OCI-LY7 (cell line): ENCODE measurements at regions not wholly inside any gene's neighbourhood (a gene's known extent, or its start where the extent isn't known, plus 50 kb on each side); places are given as distances from the start of the nearest gene placed in this dataset.

Experiments
- BruUV-seq: library from RNA; stranded (reverse); fragments of 400-500 nt; replicated peaks from 2 replicates; lab custom pipeline; 2021; lab: Mats Ljungman, UMichigan
- CTCF ChIA-PET: fragments of 300-600 bp; sonication (Branson Sonifier 250); formaldehyde crosslinking; loops from one replicate; lab custom pipeline; 2022; ENCODE audit warnings: antibody characterized with exemption; ENCODE audit not compliant: unreplicated experiment; lab: Charles Lee
- POLR2A ChIA-PET: fragments of 300-600 bp; sonication (Branson Sonifier 250); formaldehyde crosslinking; loops from one replicate; lab custom pipeline; 2022; ENCODE audit warnings: antibody characterized with exemption; lab: Charles Lee
- DNase-seq: peaks from one replicate; pipeline ENCODE4 v3.0.0-alpha.2; 2015; ENCODE audit warnings: low spot score
- H2AFZ ChIP-seq: fragments of 200-600 bp; sonication (generic), shearing (Covaris generic); 2 replicates; pipeline ENCODE4 v1.6.1; 2014; ENCODE audit warnings: mild to moderate bottlenecking, antibody characterized with exemption, low read length, moderate library complexity
- H3K27ac ChIP-seq: fragments of 200-600 bp; sonication (generic); 2 replicates; pipeline ENCODE4 v1.5.1; 2014; ENCODE audit warnings: mixed run types, low read depth, mild to moderate bottlenecking, moderate library complexity, low read length, inconsistent platforms; ENCODE audit not compliant: poor library complexity, severe bottlenecking
- H3K36me3 ChIP-seq: fragments of 200-600 bp; sonication (generic); 2 replicates; pipeline ENCODE4 v1.6.1; 2014; ENCODE audit warnings: mild to moderate bottlenecking, antibody characterized with exemption, low read length, moderate library complexity, mixed read lengths; ENCODE audit not compliant: insufficient read depth
- H3K4me1 ChIP-seq: fragments of 200-600 bp; sonication (generic); 2 replicates; pipeline ENCODE4 v1.5.1; 2014; ENCODE audit warnings: mild to moderate bottlenecking, low read length; ENCODE audit not compliant: insufficient read depth, poor library complexity, severe bottlenecking
- H3K4me2 ChIP-seq: fragments of 200-600 bp; sonication (generic); 2 replicates; pipeline ENCODE4 v1.6.1; 2014; ENCODE audit warnings: mild to moderate bottlenecking, low read length
- H3K4me3 ChIP-seq: fragments of 200-600 bp; sonication (generic); 2 replicates; pipeline ENCODE4 v1.5.1; 2014; ENCODE audit warnings: mild to moderate bottlenecking, low read depth, low read length; ENCODE audit not compliant: poor library complexity, severe bottlenecking
- H3K79me2 ChIP-seq: fragments of 200-600 bp; sonication (generic); 2 replicates; pipeline ENCODE4 v1.6.1; 2016; ENCODE audit warnings: low read depth, mild to moderate bottlenecking, low read length, moderate library complexity, mixed read lengths; ENCODE audit not compliant: insufficient read depth
- H3K9me2 ChIP-seq: fragments of 200-600 bp; sonication (generic); 2 replicates; pipeline ENCODE4 v1.6.1; 2016; ENCODE audit warnings: mild to moderate bottlenecking, low read length, mixed read lengths; ENCODE audit not compliant: insufficient read depth
- H3K9me3 ChIP-seq: fragments of 200-600 bp; sonication (generic); 2 replicates; pipeline ENCODE4 v1.6.1; 2014; ENCODE audit warnings: mild to moderate bottlenecking, mixed run types, low read length, mixed read lengths
- H4K20me1 ChIP-seq: fragments of 200-600 bp; sonication (generic); 2 replicates; pipeline ENCODE4 v1.6.1; 2014; ENCODE audit warnings: mild to moderate bottlenecking, antibody characterized with exemption, low read length, moderate library complexity, mixed read lengths; ENCODE audit not compliant: insufficient read depth
- CTCF ChIP-seq: fragments of 200-600 bp; sonication (generic); conservative IDR thresholded peaks from 2 replicates; pipeline ENCODE4 v1.5.1; 2014; ENCODE audit warnings: mild to moderate bottlenecking, antibody characterized with exemption, low read length, moderate library complexity, mixed read lengths
- EZH2phosphoT487 ChIP-seq: fragments of 200-600 bp; sonication (generic); IDR thresholded peaks from 2 replicates; pipeline ENCODE4 v1.6.1; 2018; ENCODE audit warnings: low read depth, borderline replicate concordance, mild to moderate bottlenecking, mixed run types, antibody characterized with exemption, low read length, moderate library complexity, mixed read lengths
- intact Hi-C: fragments of 100-400 bp; cut with micrococcal nuclease; formaldehyde crosslinking; loops from one replicate; pipeline ENCODE4 v1.10.0; 2022; ENCODE audit not compliant: unreplicated experiment

GRCh38 chr5:6218116-6218515 is 160.2 kb downstream of the MED10 start:
- Histone ChIP-seq H3K79me2 (no peaks in the 10 kb centered on the region), H3K4me3 (no peak overlapping the region), H3K4me1 (no peaks in the 10 kb centered on the region), H3K27ac (no peak overlapping the region), H4K20me1 (no peaks in the 10 kb centered on the region), H3K36me3 (no peaks in the 10 kb centered on the region), H3K4me2 (no peak overlapping the region), H3K9me2 (no peaks in the 10 kb centered on the region), H3K9me3 (no peaks in the 10 kb centered on the region), H2AFZ (no peak overlapping the region)
- intact Hi-C loops = no loop called here
- BruUV-seq = no TSS peak
- CTCF ChIA-PET = no interaction called here
- TF ChIP-seq EZH2phosphoT487 (no peak), CTCF (no peak)
- no peak for DNase-seq
- POLR2A ChIA-PET = no interaction called here

- DNase-seq = no peak
- no peak overlapping the region for H3K4me3 ChIP-seq
- TF ChIP-seq EZH2phosphoT487 (no peak), CTCF (no peak)
- CTCF ChIA-PET = interaction anchor here (0.7 kb wide), 1 partner anchor 87 kb away, joined by 4 read pairs; no protein-coding TSS in a partner anchor
- H3K79me2 ChIP-seq = no peaks in the 10 kb centered on the region
- H4K20me1 ChIP-seq = no peaks in the 10 kb centered on the region
- no peaks in the 10 kb centered on the region; the same call in 1 of the 2 replicates for H3K9me3 ChIP-seq
- no peaks in the 10 kb centered on the region for H3K4me1 ChIP-seq
- H3K9me2 ChIP-seq = no peaks in the 10 kb centered on the region
- POLR2A ChIA-PET = no interaction called here
- intact Hi-C loops = no loop called here
- BruUV-seq = no TSS peak
- no peak overlapping the region for H2AFZ ChIP-seq
- H3K27ac ChIP-seq = no peak overlapping the region
- H3K36me3 ChIP-seq = no peaks in the 10 kb centered on the region
- H3K4me2 ChIP-seq = no peak overlapping the region
Observed at GRCh38 chr5:6216471-6217075, 161.8 kb downstream of the MED10 start.

GRCh38 chr5:6215891-6216290 is 162.5 kb downstream of the MED10 start:
- intact Hi-C loops = no loop called here
- no peaks in the 10 kb centered on the region; the same call in 1 of the 2 replicates for H3K9me3 ChIP-seq
- H4K20me1 ChIP-seq = no peaks in the 10 kb centered on the region
- ChIA-PET CTCF (no interaction called here), POLR2A (no interaction called here)
- no peak overlapping the region for H3K27ac ChIP-seq
- no peak for DNase-seq
- no TSS peak for BruUV-seq
- H3K4me1 ChIP-seq = no peaks in the 10 kb centered on the region
- no peaks in the 10 kb centered on the region for H3K36me3 ChIP-seq
- H3K79me2 ChIP-seq = no peaks in the 10 kb centered on the region
- no peak overlapping the region for H3K4me3 ChIP-seq
- no peaks in the 10 kb centered on the region for H3K9me2 ChIP-seq
- no peak overlapping the region for H2AFZ ChIP-seq
- TF ChIP-seq CTCF (no peak), EZH2phosphoT487 (no peak)
- H3K4me2 ChIP-seq = no peak overlapping the region
